ENCODE measurements at regions not wholly inside any gene's neighbourhood (a gene's known extent, or its start where the extent isn't known, plus 50 kb on each side); places are given as distances from the start of the nearest gene placed in this dataset.

DNA sequence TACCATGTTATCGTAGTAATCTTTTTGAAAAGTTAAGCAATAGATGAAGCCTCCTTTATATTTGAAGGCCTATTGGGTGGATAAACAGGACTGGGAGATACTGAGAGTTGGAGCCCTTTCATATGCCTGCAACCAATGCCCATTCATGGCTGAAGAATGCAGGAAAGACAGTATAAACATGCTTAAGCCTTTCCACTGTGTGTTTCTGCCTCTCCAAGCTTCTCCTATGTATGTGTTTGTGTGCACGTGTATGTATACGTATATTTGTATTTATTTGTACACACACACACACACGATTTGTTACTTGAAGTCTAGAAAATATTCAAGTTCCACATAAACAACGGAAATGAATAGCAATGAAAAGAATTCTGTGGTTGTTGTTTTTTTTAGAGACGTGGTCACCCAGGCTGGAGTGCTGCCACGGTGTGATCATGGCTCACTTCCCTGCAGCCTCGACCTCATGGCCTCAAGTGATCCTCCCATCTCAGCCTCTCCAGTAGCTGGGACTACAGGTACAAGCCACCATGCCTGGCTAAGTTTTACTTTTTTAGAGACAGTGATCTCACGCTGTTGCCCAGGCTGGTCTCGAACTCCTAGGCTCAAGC is 1453.5 kb downstream of the AACS start:
- peak; percentile 43 for DNase-seq (ENCODE audit: low read depth)
- TF ChIP-seq, protein P1, sequence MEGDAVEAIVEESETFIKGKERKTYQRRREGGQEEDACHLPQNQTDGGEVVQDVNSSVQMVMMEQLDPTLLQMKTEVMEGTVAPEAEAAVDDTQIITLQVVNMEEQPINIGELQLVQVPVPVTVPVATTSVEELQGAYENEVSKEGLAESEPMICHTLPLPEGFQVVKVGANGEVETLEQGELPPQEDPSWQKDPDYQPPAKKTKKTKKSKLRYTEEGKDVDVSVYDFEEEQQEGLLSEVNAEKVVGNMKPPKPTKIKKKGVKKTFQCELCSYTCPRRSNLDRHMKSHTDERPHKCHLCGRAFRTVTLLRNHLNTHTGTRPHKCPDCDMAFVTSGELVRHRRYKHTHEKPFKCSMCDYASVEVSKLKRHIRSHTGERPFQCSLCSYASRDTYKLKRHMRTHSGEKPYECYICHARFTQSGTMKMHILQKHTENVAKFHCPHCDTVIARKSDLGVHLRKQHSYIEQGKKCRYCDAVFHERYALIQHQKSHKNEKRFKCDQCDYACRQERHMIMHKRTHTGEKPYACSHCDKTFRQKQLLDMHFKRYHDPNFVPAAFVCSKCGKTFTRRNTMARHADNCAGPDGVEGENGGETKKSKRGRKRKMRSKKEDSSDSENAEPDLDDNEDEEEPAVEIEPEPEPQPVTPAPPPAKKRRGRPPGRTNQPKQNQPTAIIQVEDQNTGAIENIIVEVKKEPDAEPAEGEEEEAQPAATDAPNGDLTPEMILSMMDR (IDR thresholded peaks at IDR 0.05; ENCODE audit: insufficient read depth, low read length): no peak
- H3K4me3 ChIP-seq (ENCODE audit: low read depth, low read length): no peak overlapping the region

DNA sequence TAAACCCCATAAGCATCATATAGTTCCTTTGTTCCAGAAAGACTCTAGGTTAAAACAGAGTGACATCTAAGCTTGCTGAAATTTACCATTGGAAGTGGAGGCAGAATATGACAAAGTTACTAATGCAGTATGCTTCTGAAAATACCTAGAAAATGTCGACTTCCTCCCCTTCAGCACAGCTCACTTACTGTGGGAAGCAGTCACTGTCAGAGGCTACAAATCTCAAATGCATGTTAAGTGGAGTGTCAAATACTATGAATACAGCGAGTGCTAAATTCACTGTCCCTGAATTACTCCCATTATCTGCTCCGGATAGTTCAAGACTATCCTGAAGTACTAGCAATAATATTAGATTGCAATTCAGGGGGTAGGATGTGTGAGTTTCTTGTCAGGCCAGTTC is 1454.6 kb downstream of the AACS start:
- DNase-seq (ENCODE audit: low read depth): no peak
- TF ChIP-seq, protein P1 (IDR thresholded peaks at IDR 0.05; ENCODE audit: insufficient read depth, low read length): no peak
- H3K4me3 ChIP-seq (ENCODE audit: low read depth, low read length): no peak overlapping the region

DNA sequence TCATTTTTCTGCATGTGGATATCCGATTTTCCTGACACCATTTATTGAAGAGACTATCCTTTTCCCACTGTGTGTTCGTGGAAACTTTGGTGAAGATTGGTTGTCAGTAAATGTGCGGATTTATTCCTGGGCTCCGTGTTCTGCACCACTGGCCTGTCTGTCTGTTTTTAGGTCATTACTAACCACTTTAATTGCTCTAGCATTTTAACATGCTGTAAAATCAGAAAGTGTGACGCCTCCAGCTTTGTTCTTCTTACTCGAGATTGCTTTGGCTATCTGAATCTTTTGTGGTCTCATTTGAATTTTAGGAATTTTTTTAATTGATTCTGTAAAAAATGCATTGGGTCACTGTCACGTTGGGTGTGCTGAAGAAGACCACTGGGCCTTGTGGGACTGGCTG is 1458.7 kb downstream of the AACS start:
- DNase-seq (ENCODE audit: low read depth): no peak
- H3K4me3 ChIP-seq (ENCODE audit: low read depth, low read length): no peak overlapping the region
- TF ChIP-seq, protein P1 (IDR thresholded peaks at IDR 0.05; ENCODE audit: insufficient read depth, low read length): no peak

DNA sequence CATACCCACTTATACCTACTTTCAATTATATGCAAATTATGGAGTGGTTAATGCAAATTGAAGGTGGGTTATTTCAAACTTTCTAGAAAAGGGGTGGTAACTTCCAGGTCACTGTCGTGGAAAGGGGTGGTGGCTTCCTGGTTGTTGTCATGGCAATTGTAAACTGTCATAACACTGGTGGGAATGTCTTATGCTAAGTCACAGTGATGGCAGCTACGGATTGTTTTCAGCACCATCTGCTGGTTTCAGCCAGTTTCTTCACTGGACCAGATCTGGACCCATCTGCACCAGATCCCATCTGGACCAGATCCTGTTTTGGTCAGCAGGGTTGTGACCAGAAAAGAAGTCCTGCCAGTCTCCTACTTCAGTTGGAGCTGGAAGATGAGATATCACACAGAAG is 1469.3 kb downstream of the AACS start:
- H3K4me3 ChIP-seq (ENCODE audit: low read depth, low read length): no peak overlapping the region
- TF ChIP-seq, protein P1 (IDR thresholded peaks at IDR 0.05; ENCODE audit: insufficient read depth, low read length): peak; percentile 8
- DNase-seq (ENCODE audit: low read depth): peak; percentile 52

DNA sequence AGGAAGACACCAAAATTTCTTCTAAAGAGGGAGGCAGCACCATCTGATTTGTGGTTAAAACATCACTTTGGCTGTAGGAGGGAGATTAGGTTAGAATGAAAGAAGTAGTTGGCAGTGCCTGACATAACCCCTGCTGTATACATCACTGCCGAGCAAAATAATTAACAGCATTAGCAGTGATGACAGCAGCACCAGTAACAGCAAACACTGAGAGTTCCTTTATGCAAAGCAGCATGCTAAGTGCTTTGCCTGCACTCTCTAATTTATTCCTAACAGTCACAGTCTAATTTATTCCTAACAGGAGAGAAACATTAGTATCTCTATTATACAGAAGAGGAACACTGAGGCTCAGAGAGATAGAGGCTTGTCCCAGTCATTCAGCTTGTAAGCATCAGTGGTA is 1469.7 kb downstream of the AACS start:
- TF ChIP-seq, protein P1 (IDR thresholded peaks at IDR 0.05; ENCODE audit: insufficient read depth, low read length): no peak
- no peak for DNase-seq (ENCODE audit: low read depth)

DNA sequence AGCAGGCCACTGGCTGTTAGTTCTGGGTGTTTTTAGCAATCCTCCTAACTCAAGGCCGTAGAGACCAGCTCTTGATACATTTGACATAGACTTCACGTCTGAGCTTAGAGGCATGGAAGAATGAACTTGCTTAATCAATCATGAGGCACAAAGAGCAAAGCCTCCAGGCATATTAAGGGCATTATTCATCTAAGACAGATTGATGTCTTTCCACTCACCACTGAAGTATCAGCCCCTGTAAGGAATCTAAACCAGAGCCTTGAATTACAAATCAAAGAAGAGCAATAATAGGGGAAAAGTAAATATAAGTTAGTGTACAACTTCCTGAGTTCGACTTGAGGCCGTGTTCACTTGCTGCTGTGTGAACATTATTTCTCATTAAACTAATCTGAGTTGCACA is 1470.7 kb downstream of the AACS start:
- no peak for DNase-seq (ENCODE audit: low read depth)
- H3K4me3 ChIP-seq (ENCODE audit: low read depth, low read length): no peak overlapping the region
- TF ChIP-seq, protein P1 (IDR thresholded peaks at IDR 0.05; ENCODE audit: insufficient read depth, low read length): no peak

More for the DNA sequence above, 1469.7 kb downstream of the AACS start:
- no peak overlapping the region for H3K4me3 ChIP-seq (ENCODE audit: low read depth, low read length)

DNA sequence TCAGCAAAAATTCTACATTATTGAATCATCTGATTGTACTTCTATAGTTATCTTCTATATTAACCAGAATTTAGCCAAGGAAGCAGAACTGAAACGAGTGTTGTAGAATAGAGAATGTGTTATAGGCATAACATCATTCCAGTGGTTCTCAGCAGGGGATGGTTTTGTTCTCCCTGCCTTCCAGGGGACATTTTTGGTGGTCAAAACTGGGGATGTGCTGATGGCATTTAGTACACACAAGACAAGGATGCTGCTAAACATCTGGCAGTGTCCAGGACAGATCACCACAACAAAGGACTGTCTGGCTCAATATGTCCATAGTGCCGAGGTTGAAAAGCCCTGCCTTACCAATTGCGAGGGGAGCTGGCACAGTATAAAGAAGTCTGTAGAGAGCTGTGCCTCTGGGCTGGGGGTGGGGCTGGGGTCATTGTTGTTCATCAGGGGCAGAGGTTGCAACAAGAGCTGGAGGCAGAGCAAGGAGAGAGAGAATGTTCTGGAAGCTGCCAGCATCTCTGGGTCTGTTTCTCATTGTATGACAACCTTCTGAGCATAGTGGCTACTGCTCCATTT is 1472.8 kb downstream of the AACS start:
- DNase-seq (ENCODE audit: low read depth): peak; percentile 28
- TF ChIP-seq, protein P1 (IDR thresholded peaks at IDR 0.05; ENCODE audit: insufficient read depth, low read length): no peak
- no peak overlapping the region for H3K4me3 ChIP-seq (ENCODE audit: low read depth, low read length)

Measured in fibroblast of the aortic adventitia (primary cell).